NCI-H146 (cell line): ENCODE measurements at regions not wholly inside any gene's neighbourhood (a gene's known extent, or its start where the extent isn't known, plus 50 kb on each side); places are given as distances from the start of the nearest gene placed in this dataset.

Source experiments
- DNase-seq: peaks from one replicate; lab custom pipeline; 2025; lab: John Stamatoyannopoulos, UW

GRCh38 chr2:163541943-163542342 is 193.9 kb downstream of the FIGN start:
- DNase-seq: no peak

DNA sequence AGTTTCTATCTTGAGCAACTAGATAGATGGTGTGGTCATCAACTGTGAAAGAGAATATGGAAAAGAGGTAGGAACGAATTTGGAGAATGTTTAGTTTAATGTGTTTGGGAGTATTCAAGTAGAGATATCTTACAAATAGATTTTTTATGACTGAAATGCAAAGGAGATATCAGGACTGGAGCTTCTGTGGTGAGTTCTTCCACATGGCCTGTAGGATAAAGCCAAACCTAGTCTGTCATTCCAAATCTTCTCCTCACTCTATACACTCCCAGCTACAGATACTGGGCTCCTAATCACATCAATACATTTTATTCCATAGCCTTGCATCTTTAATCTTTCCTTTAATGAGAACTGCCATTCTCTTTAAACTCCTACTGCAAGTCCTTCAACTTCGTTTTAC is 194.3 kb downstream of the FIGN start:
- DNase-seq: no peak

DNA sequence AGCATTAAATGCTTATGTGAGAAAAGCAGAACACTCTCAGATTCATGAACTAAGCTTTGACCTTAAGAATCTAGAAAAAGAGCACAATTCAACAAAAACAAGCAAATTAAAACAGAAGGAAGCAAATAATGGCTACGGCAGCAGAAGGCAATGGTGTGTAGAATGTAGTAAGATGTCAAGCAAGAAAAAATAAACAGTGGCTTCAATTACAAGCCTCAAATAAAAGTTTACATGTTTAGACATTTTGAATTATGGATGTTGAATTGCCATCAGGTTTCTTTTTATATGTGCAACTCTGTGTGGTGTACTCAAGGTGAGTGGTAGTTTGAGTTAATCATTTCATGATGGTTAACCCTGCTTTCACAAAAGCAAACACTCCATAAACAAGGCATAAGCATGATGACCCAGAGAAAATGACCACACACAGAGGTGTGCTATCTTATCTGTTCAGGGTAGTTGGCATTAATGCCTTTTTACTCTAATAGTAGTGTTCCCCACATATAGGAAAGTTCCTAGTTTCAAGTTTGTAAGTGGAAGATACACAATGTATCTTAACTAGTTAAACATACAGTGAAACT is 207.1 kb downstream of the FIGN start:
- DNase-seq: no peak

DNA sequence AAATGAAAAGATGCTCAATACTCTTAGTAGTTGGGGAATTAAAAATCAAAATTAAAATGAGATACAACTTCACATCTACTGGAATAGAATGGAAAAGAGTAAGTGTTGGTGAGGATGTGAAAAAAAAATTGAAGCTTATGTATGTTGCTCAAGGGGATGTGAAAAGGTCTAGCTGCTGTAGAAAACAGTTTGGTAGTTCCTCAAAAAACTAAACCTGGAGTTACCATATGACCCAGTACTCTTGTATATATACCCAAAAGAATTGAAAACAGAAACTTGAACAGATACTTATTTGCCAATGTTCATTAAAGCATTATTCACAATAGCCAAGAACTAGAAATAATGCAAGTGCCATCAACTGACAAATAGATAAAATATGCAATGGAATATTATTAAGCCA is 208.4 kb downstream of the FIGN start:
- no peak for DNase-seq

DNA sequence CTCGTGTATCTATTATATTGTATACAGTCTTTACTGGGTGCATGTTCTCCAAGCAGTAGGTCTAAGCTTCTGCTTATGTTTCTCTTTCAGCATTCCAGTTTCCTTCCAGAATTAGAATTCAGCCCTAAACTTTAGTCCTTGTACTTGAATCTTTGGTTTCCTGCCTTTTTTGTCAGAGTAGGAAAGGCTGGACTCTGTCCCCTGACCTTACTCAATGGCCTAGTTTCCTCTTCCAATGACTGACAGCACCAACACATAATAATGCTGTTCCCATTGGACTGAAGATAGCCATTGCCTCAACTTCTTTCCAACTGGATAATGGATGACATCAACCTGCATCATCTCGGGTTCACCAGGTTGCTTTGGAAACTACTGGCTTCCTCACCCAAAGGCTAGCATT is 217.0 kb downstream of the FIGN start:
- no peak for DNase-seq

DNA sequence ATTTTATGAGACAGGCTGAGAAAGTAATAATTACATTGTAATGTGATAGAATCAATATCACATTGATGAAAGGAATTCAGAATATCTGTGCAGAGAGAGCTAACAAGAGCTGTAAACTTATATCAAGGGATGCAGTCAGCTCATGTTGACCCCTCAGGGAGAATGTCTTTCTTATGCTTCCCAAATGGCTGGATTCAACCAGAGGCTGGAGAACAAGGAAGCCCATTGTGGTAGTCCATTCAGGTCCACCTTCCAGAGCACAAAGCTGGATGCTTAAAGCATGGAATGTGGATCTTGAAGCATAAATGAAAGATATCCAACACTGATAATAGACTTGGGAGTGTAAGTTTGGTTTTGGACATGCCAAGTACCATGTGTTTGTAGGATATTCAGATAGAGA is 220.0 kb downstream of the FIGN start:
- DNase-seq: no peak

GRCh38 chr2:163505281-163505680 is 230.5 kb downstream of the FIGN start:
- no peak for DNase-seq

DNA sequence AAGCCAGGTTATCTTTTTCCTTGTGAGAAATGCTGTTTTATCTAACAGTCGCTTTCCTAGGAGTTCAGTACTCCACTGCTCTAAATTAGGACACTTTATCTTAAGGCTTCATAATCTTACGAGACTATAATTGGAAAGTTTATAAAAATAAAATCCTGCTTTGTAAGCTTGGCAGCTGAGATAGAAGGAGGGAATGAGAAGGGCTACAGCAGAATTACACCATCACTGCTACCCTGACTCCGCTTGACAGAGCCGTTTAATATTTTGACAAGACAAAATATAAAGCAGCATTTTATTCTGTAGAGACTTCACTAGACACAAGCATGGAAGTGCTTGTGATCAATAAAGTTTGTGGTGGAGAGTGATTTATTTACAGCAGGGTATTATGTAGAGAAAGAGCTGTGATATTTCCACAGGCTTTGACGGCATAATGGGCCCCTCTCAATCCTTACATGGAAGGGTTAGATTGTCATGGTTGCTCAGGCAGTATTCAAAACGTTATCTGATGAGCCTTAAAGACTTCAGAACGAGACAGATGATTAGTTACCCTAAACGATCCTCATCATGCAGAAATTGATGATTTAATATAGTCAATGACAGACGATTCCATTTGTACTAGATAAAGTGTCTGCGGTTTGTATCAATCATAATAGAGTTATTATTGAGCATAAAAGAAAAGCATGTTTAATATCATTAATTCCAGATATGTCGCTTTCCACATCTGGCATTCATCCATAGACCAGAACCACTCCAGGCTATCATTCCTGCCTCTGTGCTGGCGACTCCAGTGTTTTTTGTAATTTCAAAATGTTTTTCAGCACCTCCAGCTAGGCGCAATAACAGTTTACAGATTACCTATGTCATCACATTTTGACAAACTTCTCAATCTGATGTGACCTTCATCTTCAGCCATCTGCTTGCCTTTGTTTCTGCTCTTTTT is 242.2 kb downstream of the FIGN start:
- DNase-seq: no peak

GRCh38 chr2:163491850-163492249 is 244.0 kb downstream of the FIGN start:
- DNase-seq: no peak

GRCh38 chr2:163490281-163490680 is 245.5 kb downstream of the FIGN start:
- DNase-seq: no peak

DNA sequence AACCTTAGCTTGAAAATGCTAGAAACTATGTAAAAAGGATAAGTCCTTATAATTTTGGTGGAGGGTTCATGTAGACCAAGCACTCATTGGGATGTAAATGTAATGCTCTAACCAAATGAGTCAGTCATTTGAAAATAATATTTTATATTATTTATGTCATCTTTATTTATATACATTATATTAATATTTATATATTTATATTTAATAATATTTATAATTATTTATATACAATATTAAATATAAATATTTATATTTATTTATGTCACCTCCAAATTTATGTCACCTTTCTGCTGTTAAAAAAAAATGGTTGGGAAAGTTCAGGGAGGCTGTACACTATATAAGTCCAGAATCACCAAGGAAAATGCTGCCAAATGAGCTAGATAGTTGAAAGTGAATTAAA is 254.3 kb downstream of the FIGN start:
- DNase-seq: no peak

- no peak for DNase-seq
Measured at GRCh38 chr2:163479599-163479998, 256.2 kb downstream of the FIGN start.

DNA sequence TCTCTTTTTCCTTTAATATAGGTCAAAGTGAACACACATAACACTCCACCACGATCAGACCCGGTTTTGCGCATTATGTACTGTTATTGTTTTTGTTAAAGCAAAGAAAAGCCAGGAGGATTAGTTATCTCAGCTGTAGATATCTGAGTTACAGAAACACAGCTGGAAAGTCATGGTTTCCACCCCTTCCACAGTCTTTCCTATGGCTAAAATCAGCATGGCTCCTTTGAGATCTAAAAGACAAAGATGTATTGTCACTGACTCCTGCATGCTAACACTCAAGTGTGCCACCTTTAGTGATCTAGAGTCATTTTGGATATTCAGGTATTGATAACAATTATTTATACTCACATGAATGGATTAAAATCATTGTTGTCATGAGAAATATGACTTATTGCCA is 260.0 kb downstream of the FIGN start:
- no peak for DNase-seq

DNA sequence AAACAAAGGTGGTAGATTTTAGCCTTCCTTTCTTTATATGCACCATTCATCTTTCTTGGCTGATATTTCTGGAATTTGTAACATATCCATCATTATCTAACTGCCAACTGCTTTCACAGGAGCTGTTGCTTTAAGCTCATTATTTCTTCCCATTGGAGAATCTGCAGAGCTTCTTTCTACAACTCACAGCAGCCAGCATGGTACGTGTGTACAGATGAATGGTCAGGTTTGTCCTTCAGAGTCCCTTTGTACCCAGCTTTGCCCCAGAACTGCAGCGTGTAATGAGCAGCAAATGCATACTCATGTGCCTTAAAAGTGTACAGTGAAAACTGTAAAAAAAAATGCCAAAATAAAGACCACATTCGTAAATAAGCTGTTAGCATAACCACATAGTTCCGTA is 260.9 kb downstream of the FIGN start:
- DNase-seq: no peak

DNA sequence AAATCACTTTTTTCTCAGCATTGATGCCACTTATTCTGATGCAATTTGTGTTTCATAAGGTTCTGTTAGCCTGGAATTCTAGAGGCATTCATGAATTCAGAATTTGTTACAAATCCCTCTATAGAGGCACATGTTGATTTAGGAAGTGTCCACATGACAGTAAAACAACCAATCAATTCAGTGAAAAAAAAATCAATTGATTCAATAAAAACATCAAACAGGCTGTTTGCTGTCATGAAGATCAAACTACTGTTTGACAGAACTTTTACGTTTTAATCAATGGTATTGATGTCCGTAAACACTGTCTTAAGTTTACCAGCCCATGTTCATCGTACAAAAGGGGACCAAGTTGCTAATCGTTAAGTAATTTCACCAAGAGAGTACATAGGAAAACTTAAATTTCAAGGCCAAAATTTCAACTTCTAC is 261.5 kb downstream of the FIGN start:
- no peak for DNase-seq

DNA sequence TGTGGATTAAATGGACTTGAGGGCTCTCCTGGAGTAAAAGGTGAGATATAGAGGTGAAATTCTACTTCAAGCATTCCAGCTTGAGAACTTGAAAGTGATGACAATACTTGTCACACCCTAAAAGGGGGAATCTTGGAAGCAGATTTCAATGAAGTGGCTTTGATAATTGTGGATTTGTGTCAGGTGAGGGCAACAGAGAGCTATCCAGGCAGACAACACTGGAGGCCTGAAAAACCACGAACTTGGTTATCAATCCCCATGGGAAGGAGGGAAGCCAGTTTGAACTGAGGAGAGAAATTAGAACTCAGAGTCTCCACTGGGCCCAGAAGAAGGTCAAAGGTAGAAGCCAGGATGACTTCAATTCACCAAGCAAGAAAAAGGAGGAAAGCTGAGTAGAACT is 263.9 kb downstream of the FIGN start:
- no peak for DNase-seq

DNA sequence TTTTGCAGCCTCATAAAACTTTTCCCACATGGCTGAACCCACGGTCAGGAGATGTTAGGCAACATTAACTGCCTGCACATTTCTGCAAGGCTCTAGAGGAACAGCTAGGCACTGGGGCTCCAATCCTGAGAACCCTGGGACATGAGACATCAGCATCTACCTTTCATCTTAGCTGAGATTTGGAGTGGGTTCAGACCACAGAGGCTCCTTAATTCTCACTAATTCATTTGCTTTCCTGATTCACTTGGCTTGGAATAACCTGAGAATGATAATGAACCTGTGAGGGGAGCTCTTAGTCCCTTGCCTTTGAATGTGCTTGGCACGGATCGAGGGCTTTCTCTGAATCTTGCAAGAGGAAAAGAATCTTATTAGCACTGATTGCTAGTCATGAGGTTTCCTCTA is 266.2 kb downstream of the FIGN start:
- no peak for DNase-seq

DNA sequence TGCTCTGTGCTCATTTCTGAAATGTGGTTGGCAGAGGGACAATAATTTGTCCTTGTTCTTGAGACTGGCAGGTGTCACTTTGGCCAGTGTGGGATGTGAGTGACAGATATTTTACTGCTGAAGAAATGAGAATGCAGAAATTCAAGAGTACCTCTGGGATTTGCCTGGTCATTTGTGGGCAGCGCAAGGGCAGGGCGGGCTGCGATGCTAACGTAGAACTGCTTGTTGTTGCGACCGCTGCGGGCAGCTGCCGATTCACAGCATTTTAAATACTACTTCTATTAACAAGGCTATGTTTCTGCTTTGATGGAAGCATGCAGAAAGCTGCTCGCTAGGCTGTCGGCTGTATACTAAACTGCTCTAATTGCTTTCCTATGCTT is 268.6 kb downstream of the FIGN start:
- no peak for DNase-seq

DNA sequence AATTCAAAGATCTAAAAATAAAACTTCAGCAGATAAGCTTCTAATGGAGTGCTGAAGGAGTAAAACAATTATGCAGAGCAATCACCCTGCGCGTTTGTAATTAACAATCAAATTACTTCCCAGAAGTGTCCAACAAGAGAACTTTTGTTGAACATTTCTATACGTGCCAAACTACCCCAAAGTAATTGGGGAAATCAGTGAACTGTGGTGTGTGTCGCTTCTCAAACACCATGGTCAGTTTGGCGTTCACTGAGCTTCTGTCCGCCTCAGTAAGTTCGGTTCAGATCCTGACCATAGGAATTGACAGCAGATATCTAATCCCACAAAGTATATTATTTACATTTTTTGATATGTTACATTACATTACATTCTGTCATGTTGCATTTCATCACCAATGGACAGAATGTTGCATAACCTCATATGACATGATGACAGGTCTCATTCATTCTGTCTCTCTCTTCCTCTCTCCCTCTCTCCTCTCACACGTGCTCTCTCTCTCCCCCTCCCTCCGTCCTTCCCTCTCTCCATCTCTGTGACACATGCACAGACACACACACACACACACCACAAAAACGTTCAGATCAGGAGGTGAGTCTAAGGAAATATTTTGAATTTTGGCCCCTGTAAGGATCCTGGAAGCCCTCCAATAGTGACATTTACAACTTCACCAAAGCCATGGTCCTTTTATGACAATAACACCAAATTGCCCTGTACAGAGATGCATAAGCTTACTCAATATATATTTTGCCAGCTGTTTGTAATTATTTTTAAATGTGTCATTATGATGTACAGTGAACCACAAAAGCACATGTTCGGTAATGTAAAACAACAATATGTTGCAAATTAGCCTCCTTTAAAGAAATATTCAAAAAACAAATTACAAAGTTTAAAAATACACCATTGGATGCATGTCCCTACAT is 269.2 kb downstream of the FIGN start:
- DNase-seq: no peak

- no peak for DNase-seq
Measured at GRCh38 chr2:163465440-163465839, 270.4 kb downstream of the FIGN start.

- no peak for DNase-seq
Measured at GRCh38 chr2:163463411-163463810, 272.4 kb downstream of the FIGN start.

DNA sequence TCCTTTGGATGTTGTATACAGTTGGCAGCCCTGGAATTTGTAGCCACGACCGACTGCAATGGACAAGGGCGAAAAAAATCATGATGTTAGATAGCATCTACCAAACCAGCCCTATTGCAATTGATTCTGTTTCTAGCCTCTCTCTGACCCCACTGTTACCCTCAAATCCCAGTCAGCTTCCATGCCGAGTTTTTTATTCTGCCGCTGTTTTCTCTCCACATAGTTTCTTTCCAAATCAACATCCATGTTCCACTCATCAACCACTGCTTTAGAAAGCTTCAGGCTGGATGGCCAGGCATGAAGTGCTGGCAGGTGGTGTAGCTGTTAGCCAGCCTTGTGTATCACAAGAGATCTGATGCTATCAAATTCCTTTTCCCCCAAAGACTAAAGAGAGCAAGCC is 272.8 kb downstream of the FIGN start:
- no peak for DNase-seq

GRCh38 chr2:163459986-163460385 is 275.8 kb downstream of the FIGN start:
- no peak for DNase-seq
